Urothelium cell line (cell line): ENCODE measurements at regions not wholly inside any gene's neighbourhood (a gene's known extent, or its start where the extent isn't known, plus 50 kb on each side); places are given as distances from the start of the nearest gene placed in this dataset.

Source experiments
- DNase-seq: peaks from one replicate; pipeline ENCODE4 v3.0.0; 2011; ENCODE audit warnings: low spot score, mixed read lengths
- FAIRE-seq: peaks from 2 replicates; lab custom pipeline; 2011; peaks lifted over from hg19 to GRCh38; lab: Jason Lieb, UNC

GRCh38 chr1:90502696-90503095 is 214.4 kb downstream of the BARHL2 start:
- no peak for DNase-seq
- no peak for FAIRE-seq

- DNase-seq, result no peak
- no peak for FAIRE-seq
These were observed 214.9 kb downstream of the BARHL2 start for GRCh38 chr1:90502194-90502593.

- no peak for FAIRE-seq
- no peak for DNase-seq
These were observed 215.8 kb downstream of the BARHL2 start for GRCh38 chr1:90501281-90501680.

- DNase-seq (no peak), FAIRE-seq (no peak)
These were observed 222.3 kb downstream of the BARHL2 start for GRCh38 chr1:90494748-90495282.

- FAIRE-seq (no peak), DNase-seq (peak; percentile 47)
These were observed 228.7 kb downstream of the BARHL2 start for GRCh38 chr1:90488451-90488850.

- DNase-seq (no peak), FAIRE-seq (no peak)
These were observed 230.1 kb downstream of the BARHL2 start for GRCh38 chr1:90486996-90487395.

- FAIRE-seq, result no peak
- no peak for DNase-seq
These were observed 230.8 kb downstream of the BARHL2 start for GRCh38 chr1:90486134-90486824.

GRCh38 chr1:90480271-90480835 is 236.7 kb downstream of the BARHL2 start:
- FAIRE-seq (no peak), DNase-seq (no peak)

- FAIRE-seq (no peak), DNase-seq (no peak)
These were observed 240.1 kb downstream of the BARHL2 start for GRCh38 chr1:90476994-90477393.

GRCh38 chr1:90476411-90476810 is 240.7 kb downstream of the BARHL2 start:
- FAIRE-seq, result no peak

GRCh38 chr1:90475631-90476030 is 241.5 kb downstream of the BARHL2 start:
- DNase-seq (no peak), FAIRE-seq (no peak)

More at GRCh38 chr1:90476411-90476810, 240.7 kb downstream of the BARHL2 start:
- no peak for DNase-seq

- FAIRE-seq, result no peak
- DNase-seq, result no peak
These were observed 242.4 kb downstream of the BARHL2 start for GRCh38 chr1:90474731-90475130.

- no peak for DNase-seq
- FAIRE-seq, result no peak
These were observed 242.9 kb downstream of the BARHL2 start for GRCh38 chr1:90474158-90474557.

GRCh38 chr1:90472775-90473174 is 244.3 kb downstream of the BARHL2 start:
- FAIRE-seq, result no peak

GRCh38 chr1:90459570-90459969 is 257.5 kb downstream of the BARHL2 start:
- FAIRE-seq (no peak), DNase-seq (no peak)

More at GRCh38 chr1:90472775-90473174, 244.3 kb downstream of the BARHL2 start:
- no peak for DNase-seq

GRCh38 chr1:90457985-90458384 is 259.1 kb downstream of the BARHL2 start:
- DNase-seq, result no peak
- FAIRE-seq, result no peak

GRCh38 chr1:90452491-90452890 is 264.6 kb downstream of the BARHL2 start:
- no peak for FAIRE-seq

GRCh38 chr1:90443354-90443753 is 273.7 kb downstream of the BARHL2 start:
- DNase-seq (no peak), FAIRE-seq (no peak)

More at GRCh38 chr1:90452491-90452890, 264.6 kb downstream of the BARHL2 start:
- DNase-seq, result no peak

GRCh38 chr1:90435351-90435750 is 281.8 kb downstream of the BARHL2 start:
- FAIRE-seq, result no peak

GRCh38 chr1:90434460-90434859 is 282.6 kb downstream of the BARHL2 start:
- no peak for DNase-seq
- FAIRE-seq, result no peak

More at GRCh38 chr1:90435351-90435750, 281.8 kb downstream of the BARHL2 start:
- DNase-seq, result no peak

GRCh38 chr1:90417126-90417525 is 300.0 kb downstream of the BARHL2 start:
- FAIRE-seq (no peak), DNase-seq (no peak)

- no peak for FAIRE-seq
- DNase-seq, result no peak
These were observed 302.9 kb downstream of the BARHL2 start for GRCh38 chr1:90414201-90414600.
